DMS153 (cell line): ENCODE measurements at regions not wholly inside any gene's neighbourhood (a gene's known extent, or its start where the extent isn't known, plus 50 kb on each side); places are given as distances from the start of the nearest gene placed in this dataset.

Experiments used
- DNase-seq: peaks from one replicate; lab custom pipeline; 2025; lab: John Stamatoyannopoulos, UW

DNA sequence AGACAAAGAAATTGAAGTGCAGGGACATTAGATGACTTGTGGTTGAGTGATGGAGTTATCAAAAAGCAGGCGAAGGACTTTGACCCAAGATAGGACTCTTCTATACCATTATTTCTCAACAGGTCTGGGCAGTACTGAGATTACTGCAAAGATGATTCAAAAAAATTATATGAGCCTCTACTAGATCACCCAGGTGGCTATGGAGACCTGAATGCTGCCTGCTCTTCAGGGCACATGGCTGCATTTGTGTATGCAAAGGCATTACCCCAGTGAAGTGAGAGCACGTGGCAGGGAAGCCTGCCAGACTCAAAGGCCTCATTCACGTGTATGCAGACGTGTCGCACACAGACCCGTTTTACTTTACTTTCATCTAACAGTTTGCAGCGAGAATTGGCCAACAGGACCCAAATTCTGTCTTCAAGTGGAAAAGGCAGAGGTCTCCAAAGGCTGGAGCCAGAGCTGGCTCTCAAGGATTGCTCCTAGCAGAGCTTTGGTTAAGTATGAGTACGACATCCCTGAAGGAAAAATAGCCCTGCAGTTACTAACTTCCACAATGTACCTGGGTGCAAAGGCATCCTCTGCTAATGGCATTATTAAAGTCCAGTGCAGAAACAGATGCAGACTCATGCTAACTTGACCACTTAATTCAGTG lies 113.8 kb upstream of the ARMC2 start:
- DNase-seq, result no peak

GRCh38 chr6:108735310-108736001 lies 112.8 kb upstream of the ARMC2 start:
- no peak for DNase-seq

DNA sequence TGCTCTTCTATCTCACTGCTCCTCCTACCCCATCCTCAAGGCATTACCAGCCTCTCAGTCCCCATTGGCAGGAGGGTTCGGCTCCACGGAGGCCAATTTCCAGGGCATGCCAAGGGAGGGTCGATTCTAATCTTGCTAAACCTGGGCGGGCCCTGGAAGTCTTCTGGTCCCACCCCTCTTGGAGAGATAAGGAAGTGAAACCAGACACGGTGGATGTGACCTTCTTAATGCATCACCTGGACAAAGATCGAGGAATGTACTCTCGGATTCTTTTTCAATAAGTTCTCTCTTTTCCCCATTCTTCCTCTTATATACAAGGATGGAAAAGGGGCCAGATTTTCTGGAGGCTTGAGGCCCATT lies 112.2 kb upstream of the ARMC2 start:
- DNase-seq, result no peak

DNA sequence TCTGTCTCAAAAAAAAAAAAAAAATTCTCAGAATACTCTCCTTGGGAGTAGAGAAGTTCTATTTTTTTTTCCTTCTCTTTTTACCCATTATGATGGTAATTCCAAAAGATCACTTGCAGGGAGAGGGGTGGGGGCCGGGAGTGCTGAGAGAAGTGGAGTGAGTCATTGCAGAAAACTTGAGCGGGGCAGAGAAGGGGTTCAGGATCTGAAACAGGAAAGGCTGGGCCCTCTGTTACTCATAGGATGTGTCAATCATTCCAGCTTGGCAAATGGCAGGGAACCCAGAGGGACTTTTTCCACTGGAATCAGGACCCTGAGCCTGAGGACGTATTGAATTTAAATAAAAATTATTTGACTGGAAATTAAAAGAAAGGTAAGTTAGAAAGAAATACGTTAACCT lies 111.4 kb upstream of the ARMC2 start:
- no peak for DNase-seq

GRCh38 chr6:108737594-108738546 lies 110.4 kb upstream of the ARMC2 start:
- DNase-seq, result no peak

- DNase-seq, result no peak
Measured at GRCh38 chr6:108738684-108739416, 109.4 kb upstream of the ARMC2 start.

GRCh38 chr6:108739496-108740330 lies 108.5 kb upstream of the ARMC2 start:
- DNase-seq, result no peak

DNA sequence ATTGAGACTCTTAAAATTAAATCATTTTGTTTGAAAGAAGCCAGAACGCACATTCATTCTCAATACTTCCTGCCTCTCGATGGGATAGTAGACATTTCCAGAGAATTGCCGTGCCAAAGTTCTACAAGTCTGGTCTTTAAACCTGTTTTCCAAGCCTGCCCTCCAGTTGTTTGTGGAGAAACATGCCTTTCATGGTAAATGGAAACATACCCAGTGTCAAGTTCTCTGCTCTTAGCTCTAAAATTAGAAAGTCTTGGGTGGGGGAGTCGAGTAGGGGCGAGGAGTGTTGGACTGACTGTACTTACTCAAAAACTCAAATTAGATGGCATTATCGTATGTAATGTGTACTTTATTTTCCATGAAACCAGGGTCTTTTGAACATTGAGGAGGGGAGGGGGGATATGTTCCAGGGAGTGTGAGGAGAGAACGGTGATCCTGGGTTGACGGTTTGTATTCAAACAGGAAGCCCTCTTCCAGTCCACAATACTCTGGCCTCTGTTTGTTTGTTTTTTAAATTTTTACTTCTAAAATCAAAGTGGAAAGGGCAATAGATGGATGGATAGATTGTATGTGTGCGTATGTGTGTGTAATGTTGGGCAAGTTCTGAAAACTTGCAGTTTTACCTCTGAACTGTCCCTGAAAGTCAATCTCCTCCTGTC lies 106.8 kb upstream of the ARMC2 start:
- no peak for DNase-seq

- no peak for DNase-seq
Measured at GRCh38 chr6:108742041-108742440, 106.2 kb upstream of the ARMC2 start.

GRCh38 chr6:108744244-108744972 lies 103.8 kb upstream of the ARMC2 start:
- DNase-seq, result no peak

DNA sequence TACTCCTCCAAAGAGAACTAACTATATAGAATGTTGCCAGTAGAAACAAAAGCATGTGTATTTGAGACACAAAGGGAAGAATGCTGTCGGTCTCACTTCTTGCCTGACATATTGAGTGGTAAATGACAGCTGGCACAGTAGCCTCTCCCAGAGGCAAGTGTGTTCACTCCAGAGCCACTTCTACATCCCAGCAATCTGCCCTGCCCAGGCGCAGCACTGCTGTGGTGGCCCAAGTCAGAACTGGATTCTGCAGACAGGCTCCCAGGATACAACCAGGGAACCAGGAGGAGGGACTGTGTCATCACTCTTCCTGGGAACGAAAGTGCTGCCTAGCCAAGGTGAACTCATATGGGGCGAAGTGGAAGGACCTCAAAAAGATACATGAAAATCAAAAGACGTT lies 103.2 kb upstream of the ARMC2 start:
- no peak for DNase-seq

- no peak for DNase-seq
Measured at GRCh38 chr6:108745664-108746336, 102.4 kb upstream of the ARMC2 start.

GRCh38 chr6:108746366-108746765 lies 101.9 kb upstream of the ARMC2 start:
- no peak for DNase-seq

- DNase-seq, result no peak
Measured at GRCh38 chr6:108746836-108747575, 101.2 kb upstream of the ARMC2 start.

GRCh38 chr6:108748055-108748454 lies 100.2 kb upstream of the ARMC2 start:
- no peak for DNase-seq

GRCh38 chr6:108748959-108749358 lies 99.3 kb upstream of the ARMC2 start:
- no peak for DNase-seq

DNA sequence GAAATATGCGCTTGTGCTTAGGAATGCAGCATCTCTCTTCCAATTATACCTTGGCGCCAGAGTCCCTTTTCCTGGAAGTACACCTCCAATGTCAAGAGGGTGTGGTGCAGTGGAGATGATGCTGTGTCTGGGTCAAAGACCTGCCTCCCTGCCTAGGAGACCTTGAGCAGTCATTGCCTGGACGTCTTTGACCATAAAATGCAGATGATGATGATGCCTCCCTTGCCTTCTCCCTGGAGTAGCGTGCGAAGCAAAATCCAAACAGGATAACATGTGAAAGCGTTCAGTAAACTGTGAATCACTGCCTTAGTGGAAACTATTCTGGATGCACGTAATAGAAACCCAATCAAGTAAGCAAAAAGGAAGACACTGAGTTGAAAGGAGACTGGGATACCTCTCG lies 97.4 kb upstream of the ARMC2 start:
- no peak for DNase-seq

DNA sequence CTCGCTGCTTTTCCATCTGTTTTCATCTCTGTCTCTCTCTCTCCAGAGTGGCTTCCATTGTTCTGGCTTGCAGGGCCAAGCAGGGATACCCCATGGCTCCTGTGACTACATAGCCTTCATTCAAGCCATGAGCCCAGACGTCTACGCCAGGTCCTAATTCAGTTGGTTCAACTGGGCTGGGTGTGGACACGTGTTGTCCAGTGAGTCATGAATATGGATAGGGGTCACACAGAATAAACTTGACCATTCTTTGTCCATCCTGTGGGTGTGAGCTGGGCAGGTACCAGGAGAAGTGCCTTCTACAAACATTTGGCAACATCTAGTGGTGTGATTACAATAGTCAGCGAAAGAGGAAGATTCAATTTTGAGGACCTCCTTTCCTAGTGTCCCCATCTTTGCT lies 96.9 kb upstream of the ARMC2 start:
- DNase-seq, result no peak
